Neutrophil (primary cell): ENCODE measurements at regions not wholly inside any gene's neighbourhood (a gene's known extent, or its start where the extent isn't known, plus 50 kb on each side); places are given as distances from the start of the nearest gene placed in this dataset.

Source experiments
- H3K27ac ChIP-seq: fragments of 200-600 bp; sonication (generic); 2 replicates; pipeline ENCODE4 v1.5.1; 2016; ENCODE audit warnings: mild to moderate bottlenecking, moderate library complexity
- H3K27me3 ChIP-seq: fragments of 200-600 bp; sonication (generic); 2 replicates; pipeline ENCODE4 v1.6.0; 2016; ENCODE audit warnings: mild to moderate bottlenecking
- H3K36me3 ChIP-seq: fragments of 200-600 bp; sonication (generic); 2 replicates; pipeline ENCODE4 v1.5.1; 2017
- H3K4me1 ChIP-seq, 2 experiments: fragments of 200-600 bp in 1 of 2; sonication (generic) in 1 of 2; 1 replicate in 1 of 2; 2 replicates in 1 of 2; pipeline versions ENCODE4 v1.5.1 to v1.6.1; 2013 to 2016; ENCODE audit warnings: low read depth in 1 of 2, low read length in 1 of 2, mild to moderate bottlenecking in 1 of 2, moderate library complexity in 1 of 2; ENCODE audit not compliant: control insufficient read depth in 1 of 2, insufficient read depth in 1 of 2
- H3K4me3 ChIP-seq, 2 experiments: fragments of 200-600 bp in 1 of 2; sonication (generic) in 1 of 2; 1 replicate in 1 of 2; 2 replicates in 1 of 2; pipeline ENCODE4 v1.5.1; 2013 to 2016; ENCODE audit warnings: low read depth in 1 of 2, low read length in 1 of 2, mild to moderate bottlenecking in 1 of 2, moderate library complexity in 1 of 2
- H3K9me3 ChIP-seq: fragments of 200-600 bp; sonication (generic); 2 replicates; pipeline ENCODE4 v1.5.1; 2016
- TF ChIP-seq, protein P1 (sequence below): fragments of 200-600 bp; sonication (generic); IDR thresholded peaks from 2 replicates; pipeline ENCODE4 v1.5.1; 2016; ENCODE audit warnings: antibody characterized with exemption

GRCh38 chr11:128359515-128359914, 227.8 kb downstream of the ETS1 start:
- Histone ChIP-seq H3K36me3 (no peaks in the 10 kb centered on the region), H3K9me3 (no peaks in the 10 kb centered on the region), H3K27me3 (peaks cover 5% of the 10 kb centered on the region), H3K4me3 (no peak overlapping the region), H3K27ac (no peak overlapping the region), H3K4me1 (peaks cover 1 to 2% of the 10 kb centered on the region in 2 experiments)
- TF ChIP-seq, protein P1, sequence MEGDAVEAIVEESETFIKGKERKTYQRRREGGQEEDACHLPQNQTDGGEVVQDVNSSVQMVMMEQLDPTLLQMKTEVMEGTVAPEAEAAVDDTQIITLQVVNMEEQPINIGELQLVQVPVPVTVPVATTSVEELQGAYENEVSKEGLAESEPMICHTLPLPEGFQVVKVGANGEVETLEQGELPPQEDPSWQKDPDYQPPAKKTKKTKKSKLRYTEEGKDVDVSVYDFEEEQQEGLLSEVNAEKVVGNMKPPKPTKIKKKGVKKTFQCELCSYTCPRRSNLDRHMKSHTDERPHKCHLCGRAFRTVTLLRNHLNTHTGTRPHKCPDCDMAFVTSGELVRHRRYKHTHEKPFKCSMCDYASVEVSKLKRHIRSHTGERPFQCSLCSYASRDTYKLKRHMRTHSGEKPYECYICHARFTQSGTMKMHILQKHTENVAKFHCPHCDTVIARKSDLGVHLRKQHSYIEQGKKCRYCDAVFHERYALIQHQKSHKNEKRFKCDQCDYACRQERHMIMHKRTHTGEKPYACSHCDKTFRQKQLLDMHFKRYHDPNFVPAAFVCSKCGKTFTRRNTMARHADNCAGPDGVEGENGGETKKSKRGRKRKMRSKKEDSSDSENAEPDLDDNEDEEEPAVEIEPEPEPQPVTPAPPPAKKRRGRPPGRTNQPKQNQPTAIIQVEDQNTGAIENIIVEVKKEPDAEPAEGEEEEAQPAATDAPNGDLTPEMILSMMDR = no peak

DNA sequence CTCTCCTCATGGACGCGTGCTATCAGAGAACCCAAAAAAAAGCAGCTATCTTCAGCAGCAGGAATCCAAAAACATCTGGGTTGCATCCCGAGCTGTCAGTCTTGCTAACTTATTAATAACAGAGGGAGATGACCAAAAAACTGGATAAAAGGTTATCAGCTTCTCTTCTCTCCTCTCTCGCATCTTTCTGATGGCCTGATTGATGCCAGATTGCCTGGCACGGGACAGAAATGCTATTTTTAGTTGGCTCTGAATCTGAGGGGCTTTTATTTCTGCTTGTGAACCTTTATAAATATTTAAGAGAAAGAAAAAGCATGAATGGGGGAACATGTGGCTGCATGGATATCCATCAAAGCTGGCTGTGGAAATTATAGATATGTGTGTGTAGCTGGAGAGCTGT, 230.3 kb downstream of the ETS1 start:
- no peaks in the 10 kb centered on the region for H3K9me3 ChIP-seq
- no peaks in the 10 kb centered on the region for H3K36me3 ChIP-seq
- no peak overlapping the region for H3K4me3 ChIP-seq
- H3K27ac ChIP-seq = no peak overlapping the region
- no peaks in the 10 kb centered on the region for H3K4me1 ChIP-seq
- peaks cover 15% of the 10 kb centered on the region for H3K27me3 ChIP-seq
- TF ChIP-seq, protein P1 = no peak

DNA sequence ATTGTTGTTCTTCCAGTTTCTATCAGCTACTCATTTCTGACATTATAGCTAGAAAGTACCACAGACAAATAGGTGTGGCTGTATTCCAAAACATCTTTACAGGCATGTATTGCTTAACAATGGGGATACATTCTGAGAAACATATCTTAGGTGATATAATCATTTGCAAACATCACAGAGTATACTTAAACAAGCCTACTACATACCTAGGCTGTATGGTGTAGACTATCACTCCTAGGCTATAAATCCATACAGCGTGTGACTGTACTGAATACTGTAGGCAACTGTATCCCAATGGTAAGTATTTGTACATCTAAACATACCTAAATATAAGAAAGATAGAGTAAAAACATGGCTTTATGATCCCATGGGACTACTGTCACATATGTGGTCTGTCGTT, 231.8 kb downstream of the ETS1 start:
- H3K36me3 ChIP-seq = no peaks in the 10 kb centered on the region
- H3K9me3 ChIP-seq = no peaks in the 10 kb centered on the region
- TF ChIP-seq, protein P1 = no peak
- no peak overlapping the region for H3K4me3 ChIP-seq
- H3K27me3 ChIP-seq = peaks cover 15% of the 10 kb centered on the region
- H3K4me1 ChIP-seq = no peaks in the 10 kb centered on the region
- H3K27ac ChIP-seq = no peak overlapping the region

GRCh38 chr11:128354476-128354875, 232.9 kb downstream of the ETS1 start:
- peaks cover 15% of the 10 kb centered on the region for H3K27me3 ChIP-seq
- H3K4me1 ChIP-seq = no peaks in the 10 kb centered on the region
- TF ChIP-seq, protein P1 = no peak
- no peaks in the 10 kb centered on the region for H3K9me3 ChIP-seq
- H3K27ac ChIP-seq = no peak overlapping the region
- no peaks in the 10 kb centered on the region for H3K36me3 ChIP-seq
- H3K4me3 ChIP-seq = no peak overlapping the region

GRCh38 chr11:128351168-128351567, 236.2 kb downstream of the ETS1 start:
- Histone ChIP-seq H3K27me3 (peaks cover 10% of the 10 kb centered on the region), H3K4me3 (no peak overlapping the region), H3K9me3 (no peaks in the 10 kb centered on the region), H3K4me1 (no peaks in the 10 kb centered on the region), H3K27ac (no peak overlapping the region), H3K36me3 (no peaks in the 10 kb centered on the region)
- TF ChIP-seq, protein P1 = no peak
